Coronary artery (tissue), 2 donors: ENCODE measurements at regions not wholly inside any gene's neighbourhood (a gene's known extent, or its start where the extent isn't known, plus 50 kb on each side); places are given as distances from the start of the nearest gene placed in this dataset.

Source experiments
- DNase-seq: peaks from one replicate; pipeline ENCODE4 v3.0.0-alpha.2; 2017; ENCODE audit warnings: low spot score
- H3K27ac ChIP-seq, 2 donors: fragments of 200-600 bp; sonication (generic); one replicate each; pipeline ENCODE4 v1.5.1; 2016 to 2019
- H3K4me3 ChIP-seq: fragments of 200-600 bp; sonication (generic); 2 replicates; pipeline ENCODE4 v1.5.1; 2016; ENCODE audit warnings: mild to moderate bottlenecking, moderate library complexity
- TF ChIP-seq, protein P1 (sequence below): fragments of 200-600 bp; sonication (generic); IDR thresholded peaks from one replicate; pipeline ENCODE4 v1.5.1; 2019; ENCODE audit warnings: antibody characterized with exemption

DNA sequence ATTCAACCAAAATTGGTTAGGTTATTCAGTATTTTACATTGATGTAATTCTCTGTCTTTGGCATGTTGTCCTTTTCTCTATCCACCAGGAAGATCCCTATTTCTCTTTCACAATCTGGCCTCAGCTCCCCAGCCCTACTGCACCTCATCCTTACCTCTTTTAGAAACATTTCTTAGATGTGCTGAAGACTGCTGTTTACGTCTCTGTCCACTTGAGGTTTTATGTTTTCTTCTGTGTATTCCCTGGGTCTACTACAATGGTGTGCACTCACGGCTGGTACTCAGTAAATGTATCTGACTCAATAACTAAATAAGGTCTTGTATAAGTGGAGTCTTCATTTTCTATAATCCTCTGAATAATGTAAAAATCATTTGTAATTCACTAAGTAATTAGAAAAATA, 822.7 kb downstream of the DTWD2 start:
- Histone ChIP-seq H3K27ac (no peak overlapping the region), H3K4me3 (no peak overlapping the region)
- no peak for DNase-seq
- TF ChIP-seq, protein P1, sequence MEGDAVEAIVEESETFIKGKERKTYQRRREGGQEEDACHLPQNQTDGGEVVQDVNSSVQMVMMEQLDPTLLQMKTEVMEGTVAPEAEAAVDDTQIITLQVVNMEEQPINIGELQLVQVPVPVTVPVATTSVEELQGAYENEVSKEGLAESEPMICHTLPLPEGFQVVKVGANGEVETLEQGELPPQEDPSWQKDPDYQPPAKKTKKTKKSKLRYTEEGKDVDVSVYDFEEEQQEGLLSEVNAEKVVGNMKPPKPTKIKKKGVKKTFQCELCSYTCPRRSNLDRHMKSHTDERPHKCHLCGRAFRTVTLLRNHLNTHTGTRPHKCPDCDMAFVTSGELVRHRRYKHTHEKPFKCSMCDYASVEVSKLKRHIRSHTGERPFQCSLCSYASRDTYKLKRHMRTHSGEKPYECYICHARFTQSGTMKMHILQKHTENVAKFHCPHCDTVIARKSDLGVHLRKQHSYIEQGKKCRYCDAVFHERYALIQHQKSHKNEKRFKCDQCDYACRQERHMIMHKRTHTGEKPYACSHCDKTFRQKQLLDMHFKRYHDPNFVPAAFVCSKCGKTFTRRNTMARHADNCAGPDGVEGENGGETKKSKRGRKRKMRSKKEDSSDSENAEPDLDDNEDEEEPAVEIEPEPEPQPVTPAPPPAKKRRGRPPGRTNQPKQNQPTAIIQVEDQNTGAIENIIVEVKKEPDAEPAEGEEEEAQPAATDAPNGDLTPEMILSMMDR = no peak

DNA sequence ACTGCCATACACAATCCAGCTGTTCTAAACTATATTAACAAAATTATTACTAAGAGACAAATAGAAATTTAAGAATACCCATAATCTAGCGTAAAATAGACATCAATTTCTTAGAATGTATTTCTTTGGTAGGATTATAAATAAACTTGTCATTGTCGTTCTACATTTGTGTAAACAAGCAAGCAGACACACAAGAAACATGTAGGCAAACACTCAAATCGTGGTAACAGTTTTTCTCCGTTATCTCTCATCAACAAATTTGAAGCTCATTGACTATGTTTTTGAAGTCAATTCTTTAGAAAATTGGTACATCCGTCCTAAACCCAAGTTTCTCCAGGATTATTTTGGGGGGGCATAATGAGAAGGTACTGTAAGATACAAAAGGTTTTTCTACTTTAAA, 832.2 kb downstream of the DTWD2 start:
- TF ChIP-seq, protein P1 = no peak
- DNase-seq = no peak
- no peak overlapping the region for H3K4me3 ChIP-seq
- no peak overlapping the region for H3K27ac ChIP-seq

DNA sequence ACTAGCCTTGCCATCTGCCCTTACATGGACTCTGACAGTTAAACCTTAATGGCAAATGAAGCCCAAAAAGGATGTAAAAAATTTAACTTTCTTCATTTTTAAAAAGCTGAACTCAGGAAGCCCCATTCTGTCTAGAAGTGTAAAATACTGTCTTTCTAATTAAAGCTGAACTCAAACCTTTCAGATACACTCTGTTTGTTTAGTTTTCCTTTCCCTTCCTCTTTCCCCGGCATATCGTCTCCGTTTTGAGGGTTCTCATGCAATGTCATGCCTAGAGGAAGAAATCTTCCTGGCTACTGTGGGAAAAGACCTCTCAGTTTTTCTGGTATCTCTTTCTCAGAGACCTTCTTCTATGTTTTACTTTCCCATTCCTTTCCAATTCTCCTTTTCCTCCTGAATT, 841.5 kb downstream of the DTWD2 start:
- Histone ChIP-seq H3K4me3 (no peak overlapping the region), H3K27ac (no peak overlapping the region)
- TF ChIP-seq, protein P1 = no peak
- no peak for DNase-seq

DNA sequence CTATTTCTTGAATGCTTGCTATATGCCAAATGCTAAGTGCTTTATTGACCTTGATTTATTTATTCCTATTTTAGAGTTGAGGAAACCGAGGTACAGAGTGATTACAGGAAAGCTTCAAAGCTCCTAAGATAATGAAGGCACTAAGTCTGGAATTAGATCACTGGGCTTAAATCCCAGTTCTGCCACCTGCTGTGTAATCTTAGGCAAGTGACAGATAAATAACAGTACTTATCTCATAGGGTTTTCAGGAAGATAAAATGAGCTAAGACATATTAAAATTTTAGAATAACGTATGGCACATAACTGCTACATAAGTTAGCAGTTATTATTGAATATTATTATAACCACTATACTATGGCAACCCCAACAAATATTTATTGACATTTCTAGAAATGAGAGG, 843.8 kb downstream of the DTWD2 start:
- Histone ChIP-seq H3K4me3 (no peak overlapping the region), H3K27ac (no peak overlapping the region)
- DNase-seq = no peak
- TF ChIP-seq, protein P1 = no peak

DNA sequence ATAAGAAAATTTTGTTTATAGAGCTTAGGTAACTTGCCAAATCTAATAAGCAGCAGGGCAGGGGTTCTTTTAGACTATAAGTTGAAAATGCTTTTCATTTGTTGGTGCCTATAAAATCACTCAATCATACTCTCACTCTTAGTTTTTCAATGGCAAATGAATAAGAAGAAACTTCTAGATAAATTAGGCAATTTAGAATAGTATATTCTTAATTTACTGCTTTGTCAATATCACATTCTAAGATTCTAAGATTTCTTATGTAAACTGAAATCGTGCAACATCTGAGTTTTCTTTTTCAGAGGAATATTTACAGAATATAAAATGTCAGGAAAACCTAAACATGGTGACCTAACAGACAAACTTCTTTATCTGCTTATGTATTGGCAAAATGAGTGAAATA, 849.0 kb downstream of the DTWD2 start:
- TF ChIP-seq, protein P1 = no peak
- Histone ChIP-seq H3K27ac (no peak overlapping the region), H3K4me3 (no peak overlapping the region)
- no peak for DNase-seq

DNA sequence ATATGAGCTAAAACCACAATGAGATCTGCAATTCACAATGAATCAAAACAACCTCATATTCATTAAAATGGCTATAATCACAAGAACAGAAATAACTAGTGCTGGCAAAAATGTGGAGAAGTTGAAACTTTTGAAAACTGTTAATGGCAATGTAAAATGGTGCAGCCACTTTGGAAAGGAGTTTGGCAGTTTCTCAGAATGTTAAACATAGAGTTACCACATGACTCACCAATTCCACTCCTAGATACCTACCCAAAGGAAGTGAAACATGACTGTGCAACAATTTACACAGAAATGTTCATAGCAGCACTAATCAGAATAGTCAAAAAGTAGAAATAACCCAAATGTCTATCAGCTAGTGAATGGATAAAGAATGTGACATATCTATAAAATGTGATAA, 862.2 kb downstream of the DTWD2 start:
- TF ChIP-seq, protein P1 = no peak
- H3K4me3 ChIP-seq = no peak overlapping the region
- no peak overlapping the region for H3K27ac ChIP-seq
- no peak for DNase-seq

DNA sequence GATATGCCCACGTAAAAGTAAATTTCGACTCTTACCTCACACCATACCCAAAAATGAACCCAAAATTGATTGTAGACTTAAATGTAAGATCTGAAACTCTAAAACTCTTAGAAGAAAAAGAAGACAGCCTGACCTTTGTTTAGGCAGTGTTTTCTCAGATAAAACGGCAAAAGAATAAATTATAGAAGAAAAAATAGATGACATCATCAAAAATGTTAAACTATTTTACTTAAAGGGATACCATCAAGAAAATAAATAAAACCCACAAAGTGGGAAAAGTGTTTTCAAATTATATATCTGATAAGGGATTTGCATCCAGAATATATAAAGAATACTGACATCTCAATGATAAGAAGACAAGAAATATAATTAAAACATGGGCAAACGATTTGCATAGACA, 862.7 kb downstream of the DTWD2 start:
- TF ChIP-seq, protein P1 = no peak
- H3K27ac ChIP-seq = no peak overlapping the region
- no peak for DNase-seq
- no peak overlapping the region for H3K4me3 ChIP-seq
